Fibroblast of the aortic adventitia (primary cell): ENCODE measurements at regions not wholly inside any gene's neighbourhood (a gene's known extent, or its start where the extent isn't known, plus 50 kb on each side); places are given as distances from the start of the nearest gene placed in this dataset.

Experiments
- DNase-seq: peaks from one replicate; pipeline ENCODE4 v3.0.0-alpha.2; 2010; ENCODE audit warnings: low read depth
- H3K4me3 ChIP-seq: 2 replicates; pipeline ENCODE4 v1.5.1; 2011; ENCODE audit warnings: low read depth, mild to moderate bottlenecking, control low read depth, low read length, moderate library complexity
- CTCF ChIP-seq: IDR thresholded peaks from 2 replicates; pipeline ENCODE4 v1.5.1; 2011; ENCODE audit warnings: mild to moderate bottlenecking, low read length, control low read depth, inconsistent platforms; ENCODE audit not compliant: insufficient read depth

DNA sequence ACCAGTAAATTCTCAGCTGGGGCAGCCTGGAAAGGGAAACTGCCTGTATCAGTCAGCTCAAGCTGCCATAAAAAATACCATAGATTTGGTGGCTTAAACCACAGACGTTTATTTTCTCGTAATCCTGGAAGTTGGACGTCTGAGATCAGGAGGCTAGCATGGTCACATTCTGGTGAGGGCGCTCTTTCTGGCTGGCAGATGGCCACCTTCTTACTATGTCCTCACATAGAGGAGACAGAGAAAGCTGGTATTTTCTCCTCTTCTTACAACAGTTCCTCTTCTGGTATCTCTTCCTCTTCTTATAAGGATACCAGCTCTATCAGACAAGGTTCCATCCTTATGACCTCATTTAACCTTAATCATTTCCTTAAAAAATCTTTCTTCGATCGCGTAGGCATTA is 50.5 kb upstream of the RFX3 start:
- TF ChIP-seq CTCF = no peak
- no peak overlapping the region for H3K4me3 ChIP-seq
- DNase-seq = no peak

DNA sequence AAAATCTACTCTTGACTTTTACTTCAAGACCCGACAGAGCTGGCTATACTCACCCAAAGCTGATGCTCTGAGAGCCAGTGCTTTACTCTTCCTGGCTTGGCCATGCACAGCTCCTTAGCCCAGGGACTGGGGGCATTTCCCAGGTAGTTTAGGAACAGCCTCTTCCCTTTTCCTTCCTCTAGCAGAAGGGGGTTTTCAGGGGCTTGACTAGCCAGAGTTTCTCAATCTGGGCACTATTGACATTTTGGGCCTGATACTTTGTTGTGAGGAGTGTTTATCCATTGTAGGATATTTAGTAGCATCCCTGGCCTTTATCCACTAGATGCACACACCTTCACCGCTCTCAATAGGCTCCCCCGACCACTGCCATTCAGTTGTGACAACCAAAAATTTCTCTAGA is 50.0 kb upstream of the RFX3 start:
- no peak for TF ChIP-seq CTCF
- DNase-seq = no peak

More for the DNA sequence above, 50.0 kb upstream of the RFX3 start:
- H3K4me3 ChIP-seq = no peak overlapping the region
